HEK293 (cell line): ENCODE measurements at regions not wholly inside any gene's neighbourhood (a gene's known extent, or its start where the extent isn't known, plus 50 kb on each side); places are given as distances from the start of the nearest gene placed in this dataset.

Source experiments
- CTCF ChIA-PET: fragments of 350-600 bp; formaldehyde crosslinking; extraction: SDS; loops from one replicate; lab custom pipeline; 2021; ENCODE audit warnings: antibody characterized with exemption; lab: Yijun Ruan, JAX
- POLR2A ChIA-PET: fragments of 300-600 bp; formaldehyde crosslinking; extraction: SDS; loops from one replicate; lab custom pipeline; 2020; ENCODE audit warnings: antibody characterized with exemption, inconsistent platforms; lab: Yijun Ruan, JAX
- H3K27ac ChIP-seq: fragments of 200-500 bp; sonication (Bioruptor generic); 2 replicates; pipeline ENCODE4 v1.5.1; 2014; ENCODE audit warnings: low read depth, low read length, control low read depth, inconsistent platforms; ENCODE audit errors: extremely low read depth
- H3K36me3 ChIP-seq, 2 experiments: fragments of 200-500 bp in 1 of 2; sonication (Bioruptor generic) in 1 of 2; 1 replicate in 1 of 2; 2 replicates in 1 of 2; pipeline ENCODE4 v1.5.1; 2014 to 2017; ENCODE audit warnings: inconsistent platforms in 2 of 2, low read length in 2 of 2; ENCODE audit not compliant: control insufficient read depth in 2 of 2, insufficient read depth in 1 of 2
- H3K4me1 ChIP-seq: fragments of 200-500 bp; sonication (Bioruptor generic); 2 replicates; pipeline ENCODE4 v1.5.1; 2014; ENCODE audit warnings: mild to moderate bottlenecking, low read length, inconsistent platforms; ENCODE audit not compliant: control insufficient read depth, insufficient read depth
- H3K4me3 ChIP-seq: 2 replicates; pipeline ENCODE4 v1.5.1; 2011; ENCODE audit warnings: low read depth, mild to moderate bottlenecking, control low read depth, low read length, moderate library complexity
- H3K9me3 ChIP-seq: fragments of 200-500 bp; sonication (Bioruptor generic); 2 replicates; pipeline ENCODE4 v1.5.1; 2014; ENCODE audit warnings: low read depth, low read length, inconsistent platforms; ENCODE audit not compliant: control insufficient read depth, insufficient read depth
- GFI1B ChIP-seq: fragments of 450-650 bp; formaldehyde crosslinking; IDR thresholded peaks from 2 replicates; pipeline ENCODE4 v1.5.1; 2016; ENCODE audit warnings: missing biosample characterization, missing genetic modification characterization
- GLI2 ChIP-seq: fragments of 450-650 bp; formaldehyde crosslinking; IDR thresholded peaks from 2 replicates; pipeline ENCODE4; 2017; ENCODE audit warnings: missing biosample characterization, missing genetic modification characterization, low read depth, borderline replicate concordance
- KLF9 ChIP-seq: fragments of 450-650 bp; formaldehyde crosslinking; IDR thresholded peaks from 2 replicates; pipeline ENCODE4 v1.5.1; 2016; ENCODE audit warnings: missing biosample characterization, missing genetic modification characterization, low read depth
- MZF1 ChIP-seq: fragments of 450-650 bp; formaldehyde crosslinking; IDR thresholded peaks from 2 replicates; pipeline ENCODE4 v1.5.1; 2017; ENCODE audit warnings: missing biosample characterization, missing genetic modification characterization, borderline replicate concordance
- SCRT1 ChIP-seq: fragments of 450-650 bp; formaldehyde crosslinking; IDR thresholded peaks from 2 replicates; pipeline ENCODE4 v1.5.1; 2016; ENCODE audit warnings: missing biosample characterization, missing genetic modification characterization, borderline replicate concordance
- SCRT2 ChIP-seq: fragments of 450-650 bp; formaldehyde crosslinking; IDR thresholded peaks from 2 replicates; pipeline ENCODE4 v1.5.1; 2016; ENCODE audit warnings: missing biosample characterization, missing genetic modification characterization
- YY2 ChIP-seq: fragments of 450-650 bp; formaldehyde crosslinking; IDR thresholded peaks from 2 replicates; pipeline ENCODE4 v1.5.1; 2016; ENCODE audit warnings: missing biosample characterization, missing genetic modification characterization
- ZBTB20 ChIP-seq: fragments of 450-650 bp; formaldehyde crosslinking; IDR thresholded peaks from 2 replicates; pipeline ENCODE4 v1.5.1; 2016; ENCODE audit warnings: missing biosample characterization, missing genetic modification characterization
- ZBTB21 ChIP-seq: fragments of 450-650 bp; formaldehyde crosslinking; IDR thresholded peaks from 2 replicates; pipeline ENCODE4 v1.5.1; 2017; ENCODE audit warnings: missing biosample characterization, missing genetic modification characterization
- ZNF112 ChIP-seq: fragments of 450-650 bp; formaldehyde crosslinking; IDR thresholded peaks from 2 replicates; pipeline ENCODE4 v1.5.0; 2017; ENCODE audit warnings: missing biosample characterization, missing genetic modification characterization
- ZNF169 ChIP-seq: fragments of 450-650 bp; formaldehyde crosslinking; IDR thresholded peaks from 2 replicates; pipeline ENCODE4 v1.5.1; 2016; ENCODE audit warnings: missing biosample characterization, missing genetic modification characterization
- ZNF202 ChIP-seq: fragments of 450-650 bp; formaldehyde crosslinking; IDR thresholded peaks from 2 replicates; pipeline ENCODE4 v1.5.1; 2016; ENCODE audit warnings: missing biosample characterization, missing genetic modification characterization, borderline replicate concordance
- ZNF510 ChIP-seq: fragments of 450-650 bp; formaldehyde crosslinking; IDR thresholded peaks from 2 replicates; pipeline ENCODE4 v1.5.1; 2018; ENCODE audit warnings: mild to moderate bottlenecking, missing genetic modification characterization, missing biosample characterization; ENCODE audit not compliant: insufficient replicate concordance
- ZNF548 ChIP-seq: fragments of 450-650 bp; formaldehyde crosslinking; IDR thresholded peaks from 2 replicates; pipeline ENCODE4 v1.5.1; 2016; ENCODE audit warnings: missing biosample characterization, missing genetic modification characterization
- ZNF560 ChIP-seq: fragments of 450-650 bp; formaldehyde crosslinking; IDR thresholded peaks from 2 replicates; pipeline ENCODE4 v1.5.1; 2017; ENCODE audit warnings: missing biosample characterization, missing genetic modification characterization, borderline replicate concordance
- ZNF585B ChIP-seq: fragments of 450-650 bp; formaldehyde crosslinking; IDR thresholded peaks from 2 replicates; pipeline ENCODE4 v1.5.1; 2016; ENCODE audit warnings: missing biosample characterization, missing genetic modification characterization
- ZNF76 ChIP-seq: fragments of 450-650 bp; formaldehyde crosslinking; IDR thresholded peaks from 2 replicates; pipeline ENCODE4; 2016; ENCODE audit warnings: low read depth, missing biosample characterization, missing genetic modification characterization, borderline replicate concordance
- ZXDB ChIP-seq: fragments of 450-650 bp; formaldehyde crosslinking; IDR thresholded peaks from 2 replicates; pipeline ENCODE4 v1.5.1; 2016; ENCODE audit warnings: missing biosample characterization, missing genetic modification characterization
- TF ChIP-seq, protein P1 (sequence below): fragments of 450-650 bp; formaldehyde crosslinking; IDR thresholded peaks from 2 replicates; pipeline ENCODE4 v1.5.1; 2016; ENCODE audit warnings: missing biosample characterization, missing genetic modification characterization
- TF ChIP-seq, protein P2 (sequence below): fragments of 450-650 bp; formaldehyde crosslinking; IDR thresholded peaks from 2 replicates; pipeline ENCODE4 v1.5.1; 2016; ENCODE audit warnings: missing biosample characterization, missing genetic modification characterization
- TF ChIP-seq, protein P3 (sequence below): fragments of 450-650 bp; formaldehyde crosslinking; IDR thresholded peaks from 2 replicates; pipeline ENCODE4 v1.5.1; 2016; ENCODE audit warnings: missing biosample characterization, missing genetic modification characterization, low read depth
- TF ChIP-seq, protein P4 (sequence below): fragments of 450-650 bp; formaldehyde crosslinking; IDR thresholded peaks from 2 replicates; pipeline ENCODE4 v1.5.1; 2017; ENCODE audit warnings: missing biosample characterization, missing genetic modification characterization
- TF ChIP-seq, protein P5 (sequence below): fragments of 450-650 bp; formaldehyde crosslinking; IDR thresholded peaks from 2 replicates; pipeline ENCODE4 v1.5.1; 2016; ENCODE audit warnings: missing biosample characterization, missing genetic modification characterization
- TF ChIP-seq, protein P6 (sequence below): fragments of 450-650 bp; formaldehyde crosslinking; IDR thresholded peaks from 2 replicates; pipeline ENCODE4 v1.5.1; 2016; ENCODE audit warnings: missing biosample characterization, missing genetic modification characterization

DNA sequence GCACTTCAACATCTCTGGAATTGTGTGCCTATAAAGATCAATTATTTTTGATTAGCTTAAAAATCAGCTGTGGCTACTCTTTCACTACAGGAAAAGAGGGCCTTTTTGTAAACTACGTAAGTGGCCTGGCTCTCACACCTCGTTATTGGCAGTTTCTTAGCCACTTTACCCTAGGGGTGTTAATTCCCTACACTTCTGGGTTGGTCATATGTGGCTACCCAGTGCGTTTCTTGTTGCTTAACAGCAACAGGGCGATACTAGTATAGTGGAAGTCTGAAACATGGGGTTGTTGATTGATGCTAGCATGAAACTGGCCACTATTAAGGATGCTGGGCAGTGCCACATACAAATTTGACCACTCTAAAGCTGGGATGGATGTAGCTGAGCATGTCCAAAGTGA, 174.7 kb upstream of the CDH12 start:
- H3K4me3 ChIP-seq = no peak overlapping the region
- no peaks in the 10 kb centered on the region for H3K4me1 ChIP-seq
- H3K36me3 ChIP-seq = no peaks in the 10 kb centered on the region
- H3K9me3 ChIP-seq = no peaks in the 10 kb centered on the region
- TF ChIP-seq, protein P1, sequence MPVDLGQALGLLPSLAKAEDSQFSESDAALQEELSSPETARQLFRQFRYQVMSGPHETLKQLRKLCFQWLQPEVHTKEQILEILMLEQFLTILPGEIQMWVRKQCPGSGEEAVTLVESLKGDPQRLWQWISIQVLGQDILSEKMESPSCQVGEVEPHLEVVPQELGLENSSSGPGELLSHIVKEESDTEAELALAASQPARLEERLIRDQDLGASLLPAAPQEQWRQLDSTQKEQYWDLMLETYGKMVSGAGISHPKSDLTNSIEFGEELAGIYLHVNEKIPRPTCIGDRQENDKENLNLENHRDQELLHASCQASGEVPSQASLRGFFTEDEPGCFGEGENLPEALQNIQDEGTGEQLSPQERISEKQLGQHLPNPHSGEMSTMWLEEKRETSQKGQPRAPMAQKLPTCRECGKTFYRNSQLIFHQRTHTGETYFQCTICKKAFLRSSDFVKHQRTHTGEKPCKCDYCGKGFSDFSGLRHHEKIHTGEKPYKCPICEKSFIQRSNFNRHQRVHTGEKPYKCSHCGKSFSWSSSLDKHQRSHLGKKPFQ = no peak
- TF ChIP-seq ZXDB (tag by site-specific recombination) (no peak), ZNF202 (tag by site-specific recombination) (no peak), ZBTB21 (tag by site-specific recombination) (no peak), GLI2 (no peak), KLF9 (tag by site-specific recombination) (no peak), ZNF585B (no peak)
- TF ChIP-seq, protein P2, sequence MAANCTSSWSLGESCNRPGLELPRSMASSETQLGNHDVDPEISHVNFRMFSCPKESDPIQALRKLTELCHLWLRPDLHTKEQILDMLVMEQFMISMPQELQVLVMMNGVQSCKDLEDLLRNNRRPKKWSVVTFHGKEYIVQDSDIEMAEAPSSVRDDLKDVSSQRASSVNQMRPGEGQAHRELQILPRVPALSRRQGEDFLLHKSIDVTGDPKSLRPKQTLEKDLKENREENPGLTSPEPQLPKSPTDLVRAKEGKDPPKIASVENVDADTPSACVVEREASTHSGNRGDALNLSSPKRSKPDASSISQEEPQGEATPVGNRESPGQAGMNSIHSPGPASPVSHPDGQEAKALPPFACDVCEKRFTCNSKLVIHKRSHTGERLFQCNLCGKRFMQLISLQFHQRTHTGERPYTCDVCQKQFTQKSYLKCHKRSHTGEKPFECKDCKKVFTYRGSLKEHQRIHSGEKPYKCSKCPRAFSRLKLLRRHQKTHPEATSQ = no peak
- TF ChIP-seq, protein P3, sequence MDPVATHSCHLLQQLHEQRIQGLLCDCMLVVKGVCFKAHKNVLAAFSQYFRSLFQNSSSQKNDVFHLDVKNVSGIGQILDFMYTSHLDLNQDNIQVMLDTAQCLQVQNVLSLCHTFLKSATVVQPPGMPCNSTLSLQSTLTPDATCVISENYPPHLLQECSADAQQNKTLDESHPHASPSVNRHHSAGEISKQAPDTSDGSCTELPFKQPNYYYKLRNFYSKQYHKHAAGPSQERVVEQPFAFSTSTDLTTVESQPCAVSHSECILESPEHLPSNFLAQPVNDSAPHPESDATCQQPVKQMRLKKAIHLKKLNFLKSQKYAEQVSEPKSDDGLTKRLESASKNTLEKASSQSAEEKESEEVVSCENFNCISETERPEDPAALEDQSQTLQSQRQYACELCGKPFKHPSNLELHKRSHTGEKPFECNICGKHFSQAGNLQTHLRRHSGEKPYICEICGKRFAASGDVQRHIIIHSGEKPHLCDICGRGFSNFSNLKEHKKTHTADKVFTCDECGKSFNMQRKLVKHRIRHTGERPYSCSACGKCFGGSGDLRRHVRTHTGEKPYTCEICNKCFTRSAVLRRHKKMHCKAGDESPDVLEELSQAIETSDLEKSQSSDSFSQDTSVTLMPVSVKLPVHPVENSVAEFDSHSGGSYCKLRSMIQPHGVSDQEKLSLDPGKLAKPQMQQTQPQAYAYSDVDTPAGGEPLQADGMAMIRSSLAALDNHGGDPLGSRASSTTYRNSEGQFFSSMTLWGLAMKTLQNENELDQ (tag by site-specific recombination) = no peak
- ChIA-PET POLR2A (no interaction called here), CTCF (interaction anchor here (0.6 to 0.7 kb wide), 3 partner anchors 91 to 785 kb away, joined by 3 to 7 read pairs (median 4); no protein-coding TSS in a partner anchor)
- H3K27ac ChIP-seq = no peak overlapping the region

DNA sequence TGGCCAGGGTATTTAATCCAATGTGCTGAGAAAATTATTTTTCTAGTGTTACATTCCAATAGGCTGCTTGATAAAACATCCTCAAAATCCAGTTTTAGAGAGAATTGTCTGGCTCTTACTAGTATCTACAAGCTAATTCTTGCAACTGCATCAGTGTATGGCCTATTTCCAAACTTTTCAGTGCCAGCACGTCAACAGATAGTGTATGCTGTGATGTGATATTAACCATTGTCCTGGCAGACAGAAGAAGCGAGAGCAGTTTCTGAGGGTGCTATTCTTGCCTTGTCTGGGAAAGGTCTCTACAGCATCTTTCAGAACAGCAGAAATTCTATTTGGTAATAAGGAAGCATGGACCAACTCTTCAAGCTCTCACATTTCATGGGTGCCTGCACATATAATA, 174.2 kb upstream of the CDH12 start:
- H3K4me1 ChIP-seq = no peaks in the 10 kb centered on the region
- ChIA-PET CTCF (no interaction called here), POLR2A (no interaction called here)
- no peak overlapping the region for H3K27ac ChIP-seq
- H3K4me3 ChIP-seq = no peak overlapping the region
- H3K36me3 ChIP-seq = no peaks in the 10 kb centered on the region
- H3K9me3 ChIP-seq = no peaks in the 10 kb centered on the region
- no peak for TF ChIP-seq ZNF112
- TF ChIP-seq, protein P4, sequence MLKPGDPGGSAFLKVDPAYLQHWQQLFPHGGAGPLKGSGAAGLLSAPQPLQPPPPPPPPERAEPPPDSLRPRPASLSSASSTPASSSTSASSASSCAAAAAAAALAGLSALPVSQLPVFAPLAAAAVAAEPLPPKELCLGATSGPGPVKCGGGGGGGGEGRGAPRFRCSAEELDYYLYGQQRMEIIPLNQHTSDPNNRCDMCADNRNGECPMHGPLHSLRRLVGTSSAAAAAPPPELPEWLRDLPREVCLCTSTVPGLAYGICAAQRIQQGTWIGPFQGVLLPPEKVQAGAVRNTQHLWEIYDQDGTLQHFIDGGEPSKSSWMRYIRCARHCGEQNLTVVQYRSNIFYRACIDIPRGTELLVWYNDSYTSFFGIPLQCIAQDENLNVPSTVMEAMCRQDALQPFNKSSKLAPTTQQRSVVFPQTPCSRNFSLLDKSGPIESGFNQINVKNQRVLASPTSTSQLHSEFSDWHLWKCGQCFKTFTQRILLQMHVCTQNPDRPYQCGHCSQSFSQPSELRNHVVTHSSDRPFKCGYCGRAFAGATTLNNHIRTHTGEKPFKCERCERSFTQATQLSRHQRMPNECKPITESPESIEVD (tag by site-specific recombination) = no peak
- no peak for TF ChIP-seq SCRT1 (tag by site-specific recombination)
- TF ChIP-seq ZNF560 = no peak
- no peak for TF ChIP-seq GLI2
- TF ChIP-seq YY2 = no peak
- TF ChIP-seq ZNF169 (tag by site-specific recombination) = no peak
- TF ChIP-seq, protein P5, sequence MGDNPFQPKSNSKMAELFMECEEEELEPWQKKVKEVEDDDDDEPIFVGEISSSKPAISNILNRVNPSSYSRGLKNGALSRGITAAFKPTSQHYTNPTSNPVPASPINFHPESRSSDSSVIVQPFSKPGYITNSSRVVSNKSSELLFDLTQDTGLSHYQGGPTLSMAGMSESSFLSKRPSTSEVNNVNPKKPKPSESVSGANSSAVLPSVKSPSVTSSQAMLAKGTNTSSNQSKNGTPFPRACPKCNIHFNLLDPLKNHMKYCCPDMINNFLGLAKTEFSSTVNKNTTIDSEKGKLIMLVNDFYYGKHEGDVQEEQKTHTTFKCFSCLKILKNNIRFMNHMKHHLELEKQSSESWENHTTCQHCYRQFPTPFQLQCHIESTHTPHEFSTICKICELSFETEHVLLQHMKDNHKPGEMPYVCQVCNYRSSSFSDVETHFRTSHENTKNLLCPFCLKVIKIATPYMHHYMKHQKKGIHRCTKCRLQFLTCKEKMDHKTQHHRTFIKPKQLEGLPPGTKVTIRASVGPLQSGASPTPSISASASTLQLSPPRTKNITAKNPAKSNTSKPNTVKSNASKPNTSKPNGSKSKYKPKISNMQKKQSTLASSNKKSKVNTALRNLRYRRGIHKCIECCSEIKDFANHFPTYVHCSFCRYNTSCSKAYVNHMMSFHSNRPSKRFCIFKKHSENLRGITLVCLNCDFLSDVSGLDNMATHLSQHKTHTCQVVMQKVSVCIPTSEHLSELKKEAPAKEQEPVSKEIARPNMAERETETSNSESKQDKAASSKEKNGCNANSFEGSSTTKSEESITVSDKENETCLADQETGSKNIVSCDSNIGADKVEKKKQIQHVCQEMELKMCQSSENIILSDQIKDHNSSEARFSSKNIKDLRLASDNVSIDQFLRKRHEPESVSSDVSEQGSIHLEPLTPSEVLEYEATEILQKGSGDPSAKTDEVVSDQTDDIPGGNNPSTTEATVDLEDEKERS = no peak
- no peak for TF ChIP-seq ZBTB20 (tag by site-specific recombination)
- TF ChIP-seq ZNF510 (tag by site-specific recombination) = no peak
- TF ChIP-seq, protein P6, sequence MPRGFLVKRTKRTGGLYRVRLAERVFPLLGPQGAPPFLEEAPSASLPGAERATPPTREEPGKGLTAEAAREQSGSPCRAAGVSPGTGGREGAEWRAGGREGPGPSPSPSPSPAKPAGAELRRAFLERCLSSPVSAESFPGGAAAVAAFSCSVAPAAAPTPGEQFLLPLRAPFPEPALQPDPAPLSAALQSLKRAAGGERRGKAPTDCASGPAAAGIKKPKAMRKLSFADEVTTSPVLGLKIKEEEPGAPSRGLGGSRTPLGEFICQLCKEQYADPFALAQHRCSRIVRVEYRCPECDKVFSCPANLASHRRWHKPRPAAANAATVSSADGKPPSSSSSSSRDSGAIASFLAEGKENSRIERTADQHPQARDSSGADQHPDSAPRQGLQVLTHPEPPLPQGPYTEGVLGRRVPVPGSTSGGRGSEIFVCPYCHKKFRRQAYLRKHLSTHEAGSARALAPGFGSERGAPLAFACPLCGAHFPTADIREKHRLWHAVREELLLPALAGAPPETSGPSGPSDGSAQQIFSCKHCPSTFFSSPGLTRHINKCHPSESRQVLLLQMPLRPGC (tag by site-specific recombination) = no peak
- no peak for TF ChIP-seq ZNF76 (tag by site-specific recombination)
- no peak for TF ChIP-seq SCRT2
- TF ChIP-seq MZF1 (tag by site-specific recombination) = no peak
- TF ChIP-seq ZNF548 (tag by site-specific recombination) = no peak
- TF ChIP-seq GFI1B = no peak
